H1 (cell line): ENCODE measurements at regions not wholly inside any gene's neighbourhood (a gene's known extent, or its start where the extent isn't known, plus 50 kb on each side); places are given as distances from the start of the nearest gene placed in this dataset.

ENCODE experiments used
- CHD2 ChIP-seq: IDR thresholded peaks from 2 replicates; pipeline ENCODE4 v1.6.1; 2012; ENCODE audit warnings: low read length, improper control_type of control experiment
- CHD7 ChIP-seq: fragments of 300-600 bp; sonication (generic); IDR thresholded peaks from 2 replicates; pipeline ENCODE4 v1.7.1; 2012; ENCODE audit warnings: low read length, moderate library complexity, mild to moderate bottlenecking, inconsistent platforms; ENCODE audit not compliant: insufficient replicate concordance
- EZH2 ChIP-seq: fragments of 200-600 bp; sonication (generic); IDR thresholded peaks from 2 replicates; pipeline ENCODE4 v1.7.1; 2012; ENCODE audit warnings: low read depth, mild to moderate bottlenecking, moderate library complexity, low read length, inconsistent platforms; ENCODE audit not compliant: severe bottlenecking
- HDAC6 ChIP-seq: IDR thresholded peaks from one replicate; pipeline ENCODE4 v1.7.1; 2012; ENCODE audit warnings: low read depth, mild to moderate bottlenecking, inconsistent platforms, low read length, moderate library complexity
- KDM5A ChIP-seq: fragments of 200-600 bp; IDR thresholded peaks from 2 replicates; pipeline ENCODE4 v1.7.1; 2012; ENCODE audit warnings: mild to moderate bottlenecking, low read length, inconsistent platforms, mixed read lengths
- NRF1 ChIP-seq: IDR thresholded peaks from 2 replicates; pipeline ENCODE4 v1.6.1; 2011; ENCODE audit warnings: mild to moderate bottlenecking, low read depth, low read length, improper control_type of control experiment
- RAD21 ChIP-seq, 2 experiments: IDR thresholded peaks in 1 of 2; conservative IDR thresholded peaks in 1 of 2; 2 replicates each; pipeline ENCODE4 v1.6.1; 2011; ENCODE audit warnings: low read depth in 2 of 2, low read length in 2 of 2, improper control_type of control experiment in 1 of 2, inconsistent platforms in 1 of 2, mild to moderate bottlenecking in 1 of 2, moderate library complexity in 1 of 2
- SIN3A ChIP-seq, 2 experiments: IDR thresholded peaks in 1 of 2; conservative IDR thresholded peaks in 1 of 2; 2 replicates each; pipeline ENCODE4 v1.6.1; 2011 to 2012; ENCODE audit warnings: low read length in 2 of 2, improper control_type of control experiment in 1 of 2, low read depth in 1 of 2, mild to moderate bottlenecking in 1 of 2
- SIX5 ChIP-seq: IDR thresholded peaks from 2 replicates; pipeline ENCODE4 v1.6.1; 2011; ENCODE audit warnings: mild to moderate bottlenecking, low read depth, low read length
- SP2 ChIP-seq: IDR thresholded peaks from 2 replicates; pipeline ENCODE4 v1.6.1; 2012; ENCODE audit warnings: mild to moderate bottlenecking, low read length, inconsistent platforms
- TAF7 ChIP-seq: optimal IDR thresholded peaks from 2 replicates; pipeline ENCODE3; 2011; ENCODE audit warnings: low read depth, mild to moderate bottlenecking, inconsistent platforms, low read length, moderate library complexity, borderline replicate concordance
- TCF12 ChIP-seq: IDR thresholded peaks from 2 replicates; pipeline ENCODE4 v1.6.1; 2011; ENCODE audit warnings: low read depth, mild to moderate bottlenecking, low read length
- TEAD4 ChIP-seq: IDR thresholded peaks from 2 replicates; pipeline ENCODE4 v1.6.1; 2012; ENCODE audit warnings: low read depth, low read length, inconsistent platforms, mixed read lengths

DNA sequence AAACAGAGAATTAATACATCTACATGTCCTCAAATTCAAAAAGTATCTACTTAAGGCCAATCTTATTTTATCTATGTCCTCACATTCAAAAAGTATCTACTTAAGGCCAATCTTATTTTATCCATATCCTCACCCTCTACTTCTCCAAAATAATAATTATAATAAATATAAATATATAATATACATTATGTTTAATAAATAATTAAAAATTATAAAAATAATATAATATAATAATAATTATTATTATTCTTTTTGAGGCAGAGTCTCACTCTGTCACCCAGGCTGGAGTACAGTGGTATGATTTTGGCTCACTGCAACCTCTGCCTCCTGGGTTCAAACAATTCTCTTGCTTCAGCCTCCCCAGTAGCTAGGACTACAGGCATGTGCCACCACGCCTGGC lies 784.9 kb downstream of the DNAJB9 start (continued):
- TF ChIP-seq CHD7 (no peak), TAF7 (no peak), SIX5 (no peak), KDM5A (no peak), CHD2 (no peak), SP2 (no peak), HDAC6 (no peak), EZH2 (no peak), NRF1 (no peak), SIN3A (conservative IDR thresholded peaks at IDR 0.05 in 1 of 2, IDR thresholded peaks at IDR 0.05 in 1 of 2; ENCODE audit: low read depth in 1 of 2, low read length in 2 of 2) (no peak), RAD21 (IDR thresholded peaks at IDR 0.05 in 1 of 2, conservative IDR thresholded peaks at IDR 0.05 in 1 of 2; ENCODE audit: low read depth in 2 of 2, low read length in 2 of 2) (no peak), TCF12 (no peak), TEAD4 (no peak)
